Right ventricle myocardium superior (tissue), 1 donor: ENCODE measurements at regions not wholly inside any gene's neighbourhood (a gene's known extent, or its start where the extent isn't known, plus 50 kb on each side); places are given as distances from the start of the nearest gene placed in this dataset.
A peak's percentile ranks its signal among the peaks of the same experiment; 100 is the strongest.

Experiments used
- ATAC-seq: fragments of 200-7000 bp; cut with Tn5 transposase; one replicate; pipeline ENCODE4 v1.9.1; 2020; ENCODE audit warnings: mild to moderate bottlenecking; ENCODE audit not compliant: poor library complexity
- DNase-seq: peaks from one replicate; pipeline ENCODE4 v3.0.0-alpha.2; 2020
- intact Hi-C: fragments of 100-400 bp; cut with DNase I; formaldehyde crosslinking; loops from one replicate; pipeline ENCODE4 v1.11.2; 2022
- donor health status: DM: no; HTN: yes; CAD: no; lungs with severe emphysema.

DNA sequence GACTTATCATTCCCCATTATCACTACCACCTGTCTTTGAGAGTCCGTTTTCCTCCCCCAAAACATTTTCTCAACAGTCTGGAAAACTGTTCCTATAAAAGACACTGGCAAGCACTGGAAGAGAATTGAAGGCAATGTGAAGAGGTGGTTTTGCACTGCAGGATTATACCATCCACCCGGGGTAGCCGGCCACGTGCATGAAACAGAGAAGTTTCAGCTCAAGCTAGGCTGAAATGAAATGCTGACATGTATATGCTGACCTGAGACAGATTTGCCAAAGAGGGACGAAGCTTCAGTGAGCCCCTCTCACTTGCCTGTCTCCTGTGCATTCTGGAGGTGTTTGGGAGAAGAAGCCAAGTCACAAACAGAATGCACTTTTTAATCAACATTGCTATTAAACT lies 567.0 kb downstream of the EBF1 start:
- DNase-seq (no peak), ATAC-seq (no peak)
- intact Hi-C loops: no loop called here

DNA sequence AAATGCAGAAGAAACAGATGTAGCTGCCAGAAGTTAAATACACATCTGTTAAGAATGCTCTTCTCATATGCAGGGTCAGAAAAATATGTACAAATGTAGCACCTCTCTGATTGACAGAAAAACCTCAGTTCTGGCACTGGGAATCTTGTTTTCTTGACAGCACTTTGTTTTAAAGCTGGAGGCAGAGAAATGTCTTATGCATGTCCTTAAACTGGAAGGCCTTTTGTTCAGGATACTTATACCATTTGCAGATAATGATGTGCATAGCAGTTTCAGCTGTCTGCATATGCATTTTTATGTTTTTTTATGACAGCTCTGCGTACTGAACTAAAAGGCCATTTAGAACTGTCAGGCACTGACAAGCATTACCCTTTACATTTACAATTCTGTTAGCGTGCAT lies 567.9 kb downstream of the EBF1 start:
- ATAC-seq (no peak), DNase-seq (no peak)
- intact Hi-C loops: no loop called here

DNA sequence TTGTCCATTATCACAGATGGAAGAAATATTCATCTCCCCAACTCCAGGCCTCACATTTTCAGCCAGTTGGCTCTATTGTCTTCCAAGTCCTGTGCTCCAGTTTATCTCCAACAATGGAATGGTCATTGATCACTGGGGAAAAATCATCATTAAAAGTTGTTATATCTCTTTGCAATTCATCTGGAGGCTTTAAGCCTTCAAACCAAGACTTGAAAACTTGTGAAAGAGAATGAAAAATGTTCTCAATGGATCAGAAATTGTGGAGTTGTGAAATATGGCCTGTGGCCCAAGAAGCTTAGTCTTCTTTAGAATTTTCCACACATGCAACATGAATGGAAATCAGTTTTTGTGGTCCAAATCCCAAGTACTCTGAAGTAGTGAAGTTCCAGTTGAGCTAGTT lies 569.6 kb downstream of the EBF1 start:
- DNase-seq: no peak
- intact Hi-C loops: no loop called here
- ATAC-seq: peak; percentile 18

- DNase-seq: no peak
- no peak for ATAC-seq
- intact Hi-C loops: no loop called here
Measured at GRCh38 chr5:158529454-158529853, 570.3 kb downstream of the EBF1 start.

DNA sequence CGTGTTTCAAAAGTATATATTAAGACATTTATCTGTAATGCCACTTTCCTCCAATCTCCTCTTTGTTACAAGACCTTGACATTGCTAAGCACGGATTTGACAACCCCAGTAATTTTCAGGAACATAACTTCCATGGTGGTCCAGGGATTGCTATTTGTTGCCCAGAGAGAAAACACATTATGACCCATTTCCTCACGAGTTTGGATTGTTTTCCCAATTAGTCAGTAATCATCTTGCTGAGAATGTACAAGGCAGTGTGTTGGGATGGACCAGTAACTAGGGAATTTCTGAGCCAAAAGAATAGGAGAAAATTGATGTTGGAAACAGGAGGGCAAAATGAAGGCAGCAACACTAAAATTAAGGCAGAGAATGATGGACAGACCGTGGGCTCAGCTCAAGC lies 574.1 kb downstream of the EBF1 start:
- no peak for ATAC-seq
- no peak for DNase-seq
- intact Hi-C loops: no loop called here

DNA sequence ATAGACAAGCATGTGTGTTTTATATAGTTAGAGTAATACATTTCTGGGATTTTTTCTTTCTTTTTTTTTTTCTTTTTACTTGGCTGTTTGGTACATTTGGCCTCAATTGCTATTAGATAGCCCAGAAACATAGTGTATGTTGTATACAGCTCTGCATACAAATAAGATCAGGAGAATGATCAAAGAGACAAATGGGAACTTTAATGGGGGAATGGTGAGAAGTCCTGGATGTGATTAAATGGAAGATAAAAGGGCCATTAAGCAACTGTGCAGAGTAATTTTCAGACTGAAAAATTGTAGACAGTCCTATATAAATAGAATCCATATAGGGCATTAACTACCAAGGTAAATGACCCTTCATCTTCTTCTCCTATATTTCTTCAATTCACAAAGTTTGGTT lies 575.6 kb downstream of the EBF1 start:
- no peak for DNase-seq

GRCh38 chr5:158522776-158523175 lies 576.9 kb downstream of the EBF1 start:
- DNase-seq (no peak), ATAC-seq (peak; percentile 89)
- intact Hi-C loops: no loop called here

More for the DNA sequence above, 575.6 kb downstream of the EBF1 start:
- intact Hi-C loops: no loop called here
- ATAC-seq: no peak

GRCh38 chr5:158521995-158522394 lies 577.7 kb downstream of the EBF1 start:
- ATAC-seq: peak; percentile 48
- DNase-seq: no peak
- intact Hi-C loops: no loop called here

DNA sequence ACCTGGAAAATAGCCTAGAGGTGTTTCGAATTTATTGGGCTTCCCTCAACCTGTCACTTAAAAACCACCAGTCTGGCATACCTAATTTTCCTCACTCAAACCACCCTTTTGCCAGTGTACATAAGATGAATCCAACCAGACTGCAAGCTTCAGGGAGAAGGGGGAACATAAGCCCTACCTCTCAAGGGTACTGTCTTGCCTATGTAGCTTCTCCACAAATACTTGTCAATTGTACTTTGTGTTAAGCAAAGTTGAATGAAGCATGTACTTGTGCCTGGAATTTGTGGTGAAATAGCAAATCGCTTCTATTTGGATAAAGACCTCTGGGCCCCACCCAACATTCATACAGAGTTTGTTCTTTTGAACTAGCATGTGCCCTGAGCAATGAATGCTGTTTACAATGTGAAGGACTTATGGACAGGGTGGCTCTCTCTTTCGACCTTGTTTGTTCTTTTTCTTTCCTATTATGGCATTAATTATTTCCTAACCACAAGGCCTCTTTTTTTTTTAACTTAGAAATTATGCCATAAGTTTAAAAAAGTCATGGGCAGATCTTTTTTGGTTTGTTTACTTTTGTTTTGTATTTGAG lies 580.2 kb downstream of the EBF1 start:
- DNase-seq (no peak), ATAC-seq (no peak)
- intact Hi-C loops: no loop called here

GRCh38 chr5:158516521-158516920 lies 583.2 kb downstream of the EBF1 start:
- no peak for DNase-seq
- no peak for ATAC-seq
- intact Hi-C loops: no loop called here

DNA sequence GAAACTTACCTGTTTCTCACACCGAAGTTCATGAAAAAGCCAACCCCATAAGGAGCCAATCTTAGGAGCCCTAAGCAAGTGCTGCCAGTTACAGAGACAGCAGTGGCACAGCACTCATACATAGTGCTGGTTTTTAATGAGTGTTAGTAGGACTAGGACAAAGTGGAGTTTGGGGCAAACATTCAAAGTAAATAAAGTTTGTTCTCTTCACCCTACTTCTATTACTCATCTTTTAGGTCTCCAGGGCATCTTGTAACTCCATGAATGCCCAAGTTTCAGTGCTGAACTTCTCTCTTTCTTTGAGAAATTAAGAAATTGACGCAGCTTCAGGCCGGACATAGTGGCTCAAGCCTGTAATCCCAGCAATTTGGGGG lies 584.7 kb downstream of the EBF1 start:
- intact Hi-C loops: no loop called here
- ATAC-seq (no peak), DNase-seq (no peak)

GRCh38 chr5:158514319-158514985 lies 585.3 kb downstream of the EBF1 start:
- ATAC-seq (no peak), DNase-seq (no peak)
- intact Hi-C loops: no loop called here

GRCh38 chr5:158513490-158514318 lies 586.0 kb downstream of the EBF1 start:
- DNase-seq (no peak), ATAC-seq (no peak)
- intact Hi-C loops: no loop called here

DNA sequence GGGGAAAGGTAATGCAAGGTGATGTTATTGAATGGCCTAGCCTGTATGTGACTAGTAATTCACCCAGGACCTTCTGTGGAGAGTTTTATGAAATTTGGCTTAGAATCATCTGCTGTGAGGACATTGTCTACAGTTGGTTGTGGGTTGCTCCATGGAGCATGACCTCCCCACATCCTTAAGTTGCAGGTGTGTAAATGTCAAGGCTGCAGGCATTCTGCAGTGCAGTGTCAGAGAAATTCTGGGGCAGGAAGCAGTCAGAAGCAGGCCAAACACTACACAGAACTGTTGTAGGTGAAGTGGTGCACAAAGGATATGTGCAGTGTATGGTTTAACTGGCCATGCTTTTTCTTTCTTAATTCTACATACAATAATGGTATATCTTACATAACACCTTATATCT lies 588.3 kb downstream of the EBF1 start:
- ATAC-seq (no peak), DNase-seq (no peak)
- intact Hi-C loops: no loop called here

- no peak for DNase-seq
- ATAC-seq: no peak
- intact Hi-C loops: no loop called here
Measured at GRCh38 chr5:158510479-158510878, 589.2 kb downstream of the EBF1 start.

DNA sequence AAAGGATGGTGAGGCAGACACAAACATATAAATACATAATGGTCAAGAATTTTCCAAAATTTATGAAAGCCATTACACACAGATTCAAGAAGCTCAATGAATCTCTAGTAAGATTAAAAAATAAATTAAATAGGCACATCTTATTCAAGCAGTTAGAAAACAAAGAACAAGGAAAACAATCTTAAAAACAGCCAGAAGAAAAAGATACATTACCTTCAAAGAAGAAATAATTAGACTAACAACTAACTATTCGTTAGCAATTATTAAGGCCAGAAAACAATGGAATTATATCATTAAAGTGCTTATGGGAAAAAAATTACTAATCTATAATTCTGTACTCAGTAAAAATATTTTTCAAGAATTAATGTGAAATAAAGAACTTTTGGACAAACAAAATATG lies 593.1 kb downstream of the EBF1 start:
- no peak for DNase-seq
- intact Hi-C loops: no loop called here
- no peak for ATAC-seq

DNA sequence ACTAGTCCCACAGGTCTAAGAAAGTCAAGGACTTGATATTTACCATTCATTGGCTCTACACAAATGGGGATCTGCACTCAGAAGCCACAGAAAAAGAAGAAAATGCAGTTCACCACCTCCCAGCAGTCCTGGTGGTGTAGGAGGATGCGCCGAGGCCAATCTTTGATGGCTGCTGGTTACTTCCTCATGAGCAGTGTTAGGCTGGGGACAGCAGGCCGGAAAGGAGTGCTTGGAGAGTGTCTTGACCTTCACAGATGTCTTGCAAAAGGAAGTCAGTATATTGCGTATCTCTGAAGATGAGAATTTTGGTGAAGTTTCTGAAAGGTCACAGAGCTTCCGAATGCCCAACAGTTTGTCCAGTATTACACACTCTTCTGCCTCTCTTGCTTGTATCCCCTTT lies 597.0 kb downstream of the EBF1 start:
- ATAC-seq (peak; percentile 31), DNase-seq (peak; percentile 50)
- intact Hi-C loops: no loop called here

GRCh38 chr5:158499892-158500418 lies 599.8 kb downstream of the EBF1 start:
- ATAC-seq (no peak), DNase-seq (no peak)
- intact Hi-C loops: no loop called here

GRCh38 chr5:158499075-158499891 lies 600.4 kb downstream of the EBF1 start:
- DNase-seq (no peak), ATAC-seq (peak; percentile 73)
- intact Hi-C loops: no loop called here
